ENCODE measurements at regions not wholly inside any gene's neighbourhood (a gene's known extent, or its start where the extent isn't known, plus 50 kb on each side); places are given as distances from the start of the nearest gene placed in this dataset.

DNA sequence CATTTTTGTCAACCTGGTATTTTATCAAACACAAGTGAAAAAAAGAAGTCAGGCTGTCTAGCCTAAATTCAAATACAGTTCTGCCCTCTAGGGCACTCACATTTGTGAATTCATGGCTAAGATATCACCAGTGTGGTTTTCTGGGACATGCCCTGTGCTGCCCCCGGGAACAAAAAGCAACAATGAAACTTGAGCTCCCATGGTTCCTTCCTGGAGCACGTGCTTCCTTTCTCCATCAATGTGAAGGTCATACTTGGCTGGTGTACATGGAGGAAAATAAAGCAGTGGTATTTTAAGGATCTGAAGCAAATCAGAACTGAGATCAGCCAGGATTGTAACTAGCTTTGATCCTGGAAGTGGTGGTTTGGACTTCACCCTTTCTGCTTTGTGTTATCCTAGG lies 128.9 kb upstream of the FRMD4A start:
- TF ChIP-seq EZH2phosphoT487 (IDR thresholded peaks at IDR 0.05; ENCODE audit: borderline replicate concordance, low read depth, low read length) = no peak
- no peak for TF ChIP-seq CTCF (conservative IDR thresholded peaks at IDR 0.05; ENCODE audit: low read length)
- no peaks in the 10 kb centered on the region for H3K36me3 ChIP-seq (ENCODE audit: insufficient read depth, low read length)
- H4K20me1 ChIP-seq (ENCODE audit: insufficient read depth, low read length) = no peaks in the 10 kb centered on the region
- DNase-seq (ENCODE audit: low spot score) = no peak
- no peak overlapping the region for H3K4me3 ChIP-seq (ENCODE audit: low read depth, low read length, poor library complexity, severe bottlenecking)
- ChIA-PET POLR2A (no interaction called here), CTCF (ENCODE audit: unreplicated experiment) (no interaction called here)
- no peaks in the 10 kb centered on the region for H3K4me1 ChIP-seq (ENCODE audit: insufficient read depth, low read length, poor library complexity, severe bottlenecking)
- H3K9me2 ChIP-seq (ENCODE audit: insufficient read depth, low read length) = no peaks in the 10 kb centered on the region
- no TSS peak for BruUV-seq (replicated peaks)
- intact Hi-C loops (cut with micrococcal nuclease; ENCODE audit: unreplicated experiment) = no loop called here
- no peaks in the 10 kb centered on the region for H3K9me3 ChIP-seq (ENCODE audit: low read length)
- no peak overlapping the region for H3K27ac ChIP-seq (ENCODE audit: low read depth, low read length, poor library complexity, severe bottlenecking)
- no peaks in the 10 kb centered on the region for H3K79me2 ChIP-seq (ENCODE audit: insufficient read depth, low read depth, low read length)
- H2AFZ ChIP-seq (ENCODE audit: low read length) = no peak overlapping the region
- no peak overlapping the region for H3K4me2 ChIP-seq (ENCODE audit: low read length)

GRCh38 chr10:14456870-14457266 lies 126.1 kb upstream of the FRMD4A start:
- DNase-seq (ENCODE audit: low spot score) = no peak
- Histone ChIP-seq H3K36me3 (ENCODE audit: insufficient read depth, low read length) (no peaks in the 10 kb centered on the region), H3K9me3 (ENCODE audit: low read length) (no peaks in the 10 kb centered on the region), H3K9me2 (ENCODE audit: insufficient read depth, low read length) (no peaks in the 10 kb centered on the region), H2AFZ (ENCODE audit: low read length) (no peak overlapping the region), H3K27ac (ENCODE audit: low read depth, low read length, poor library complexity, severe bottlenecking) (no peak overlapping the region), H3K4me2 (ENCODE audit: low read length) (no peak overlapping the region), H3K4me1 (ENCODE audit: insufficient read depth, low read length, poor library complexity, severe bottlenecking) (no peaks in the 10 kb centered on the region), H3K79me2 (ENCODE audit: insufficient read depth, low read depth, low read length) (no peaks in the 10 kb centered on the region), H3K4me3 (ENCODE audit: low read depth, low read length, poor library complexity, severe bottlenecking) (no peak overlapping the region), H4K20me1 (ENCODE audit: insufficient read depth, low read length) (no peaks in the 10 kb centered on the region)
- CTCF ChIA-PET (ENCODE audit: unreplicated experiment) = no interaction called here
- intact Hi-C loops (cut with micrococcal nuclease; ENCODE audit: unreplicated experiment) = no loop called here
- no TSS peak for BruUV-seq (replicated peaks)
- TF ChIP-seq CTCF (conservative IDR thresholded peaks at IDR 0.05; ENCODE audit: low read length) (no peak), EZH2phosphoT487 (IDR thresholded peaks at IDR 0.05; ENCODE audit: borderline replicate concordance, low read depth, low read length) (no peak)
- POLR2A ChIA-PET = no interaction called here

DNA sequence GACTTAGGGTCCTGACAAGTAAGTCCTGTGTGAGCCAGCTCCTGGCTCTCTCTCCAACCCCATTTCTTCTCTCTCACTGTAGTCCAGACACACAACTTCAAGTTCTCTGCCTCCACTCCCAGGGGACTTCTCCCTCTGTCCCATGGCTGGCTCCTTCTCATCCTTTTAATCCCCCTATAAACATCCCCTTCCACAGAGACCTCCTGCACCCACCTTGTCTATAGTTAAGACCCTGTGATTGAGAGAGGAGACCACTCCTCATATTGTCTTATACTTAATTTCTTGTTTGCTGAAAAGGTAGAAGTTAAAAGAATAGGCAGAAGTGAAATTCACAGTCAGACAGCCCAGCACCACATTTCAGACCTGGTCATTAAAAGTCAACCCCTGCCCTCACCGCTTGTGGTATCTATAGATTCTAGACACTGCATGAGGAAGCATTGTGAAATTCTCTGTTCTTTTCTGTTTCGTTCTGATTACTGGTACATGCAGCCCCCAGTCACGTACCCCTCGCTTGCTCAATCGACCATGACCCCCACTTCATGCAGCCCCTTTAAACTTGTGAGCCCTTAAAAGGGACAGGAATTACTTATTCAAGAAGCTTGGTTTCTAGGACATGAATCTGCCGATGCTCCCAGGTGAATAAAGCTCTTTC lies 125.6 kb upstream of the FRMD4A start:
- Histone ChIP-seq H3K4me3 (ENCODE audit: low read depth, low read length, poor library complexity, severe bottlenecking) (no peak overlapping the region), H3K79me2 (ENCODE audit: insufficient read depth, low read depth, low read length) (no peaks in the 10 kb centered on the region), H3K9me3 (ENCODE audit: low read length) (no peaks in the 10 kb centered on the region), H4K20me1 (ENCODE audit: insufficient read depth, low read length) (no peaks in the 10 kb centered on the region), H3K9me2 (ENCODE audit: insufficient read depth, low read length) (no peaks in the 10 kb centered on the region), H3K4me1 (ENCODE audit: insufficient read depth, low read length, poor library complexity, severe bottlenecking) (no peaks in the 10 kb centered on the region), H2AFZ (ENCODE audit: low read length) (no peak overlapping the region), H3K4me2 (ENCODE audit: low read length) (no peak overlapping the region), H3K27ac (ENCODE audit: low read depth, low read length, poor library complexity, severe bottlenecking) (no peak overlapping the region), H3K36me3 (ENCODE audit: insufficient read depth, low read length) (no peaks in the 10 kb centered on the region)
- TF ChIP-seq CTCF (conservative IDR thresholded peaks at IDR 0.05; ENCODE audit: low read length) (no peak), EZH2phosphoT487 (IDR thresholded peaks at IDR 0.05; ENCODE audit: borderline replicate concordance, low read depth, low read length) (no peak)
- no peak for DNase-seq (ENCODE audit: low spot score)
- CTCF ChIA-PET (ENCODE audit: unreplicated experiment) = no interaction called here
- no TSS peak for BruUV-seq (replicated peaks)
- POLR2A ChIA-PET = no interaction called here
- intact Hi-C loops (cut with micrococcal nuclease; ENCODE audit: unreplicated experiment) = no loop called here

Data from OCI-LY7 (cell line).